NT2/D1 (cell line): ENCODE measurements at regions not wholly inside any gene's neighbourhood (a gene's known extent, or its start where the extent isn't known, plus 50 kb on each side); places are given as distances from the start of the nearest gene placed in this dataset.

ENCODE experiments used
- DNase-seq: peaks from one replicate; pipeline ENCODE4 v3.0.0-alpha.2; 2011; ENCODE audit warnings: low read depth, low spot score
- H3K27me3 ChIP-seq: 2 replicates; pipeline ENCODE4 v1.6.0; 2011; ENCODE audit warnings: mild to moderate bottlenecking; ENCODE audit not compliant: insufficient read length, insufficient read depth
- H3K36me3 ChIP-seq: 2 replicates; pipeline ENCODE4 v1.6.1; 2011; ENCODE audit warnings: mild to moderate bottlenecking, low read length, mixed read lengths; ENCODE audit not compliant: insufficient read depth, insufficient read length
- H3K4me1 ChIP-seq: 2 replicates; pipeline ENCODE4 v1.5.1; 2011; ENCODE audit not compliant: insufficient read depth, insufficient read length
- H3K4me3 ChIP-seq: 2 replicates; pipeline ENCODE4 v1.5.1; 2011; ENCODE audit warnings: low read depth; ENCODE audit not compliant: insufficient read length
- H3K9ac ChIP-seq: 2 replicates; pipeline ENCODE4 v1.6.0; 2011; ENCODE audit warnings: low read depth; ENCODE audit not compliant: insufficient read length
- H3K9me3 ChIP-seq: 2 replicates; pipeline ENCODE4 v1.5.1; 2011; ENCODE audit warnings: mild to moderate bottlenecking, low read length; ENCODE audit not compliant: insufficient read depth
- SUZ12 ChIP-seq: IDR thresholded peaks from 2 replicates; pipeline ENCODE4 v1.6.1; 2011; ENCODE audit not compliant: insufficient read length, insufficient read depth; ENCODE audit errors: extremely low read depth
- YY1 ChIP-seq: IDR thresholded peaks from 2 replicates; pipeline ENCODE4 v1.6.1; 2011; ENCODE audit not compliant: insufficient read length, insufficient read depth
- ZNF274 ChIP-seq: IDR thresholded peaks from 2 replicates; pipeline ENCODE4 v1.6.1; 2011; ENCODE audit warnings: mild to moderate bottlenecking, low read depth, low read length

GRCh38 chr1:57748719-57749118 is 324.9 kb upstream of the DAB1 start:
- DNase-seq, result no peak
- H3K27me3 ChIP-seq, result no peaks in the 10 kb centered on the region

GRCh38 chr1:57747818-57748217 is 324.0 kb upstream of the DAB1 start:
- Histone ChIP-seq H3K9ac (no peak overlapping the region), H3K4me1 (no peaks in the 10 kb centered on the region), H3K36me3 (no peaks in the 10 kb centered on the region), H3K9me3 (no peaks in the 10 kb centered on the region), H3K4me3 (no peak overlapping the region), H3K27me3 (no peaks in the 10 kb centered on the region)
- DNase-seq, result no peak
- TF ChIP-seq ZNF274 (no peak), SUZ12 (no peak), YY1 (no peak)

More at GRCh38 chr1:57748719-57749118, 324.9 kb upstream of the DAB1 start:
- no peaks in the 10 kb centered on the region for H3K4me1 ChIP-seq
- no peak overlapping the region for H3K9ac ChIP-seq
- no peaks in the 10 kb centered on the region for H3K9me3 ChIP-seq
- TF ChIP-seq ZNF274 (no peak), SUZ12 (no peak)
- H3K36me3 ChIP-seq, result no peaks in the 10 kb centered on the region
- no peak overlapping the region for H3K4me3 ChIP-seq

GRCh38 chr1:57741521-57741920 is 317.7 kb upstream of the DAB1 start:
- no peaks in the 10 kb centered on the region for H3K4me1 ChIP-seq

GRCh38 chr1:57736940-57737339 is 313.1 kb upstream of the DAB1 start:
- no peaks in the 10 kb centered on the region for H3K27me3 ChIP-seq
- DNase-seq, result no peak

More at GRCh38 chr1:57741521-57741920, 317.7 kb upstream of the DAB1 start:
- DNase-seq, result no peak
- no peak for TF ChIP-seq YY1
- TF ChIP-seq SUZ12, result no peak
- no peak for TF ChIP-seq ZNF274
- Histone ChIP-seq H3K4me3 (no peak overlapping the region), H3K27me3 (no peaks in the 10 kb centered on the region), H3K36me3 (no peaks in the 10 kb centered on the region), H3K9ac (no peak overlapping the region), H3K9me3 (no peaks in the 10 kb centered on the region)

GRCh38 chr1:57729181-57729580 is 305.3 kb upstream of the DAB1 start:
- no peaks in the 10 kb centered on the region for H3K36me3 ChIP-seq
- no peak overlapping the region for H3K9ac ChIP-seq
- H3K9me3 ChIP-seq, result no peaks in the 10 kb centered on the region
- DNase-seq, result no peak
- peaks cover 6% of the 10 kb centered on the region for H3K4me1 ChIP-seq
- H3K4me3 ChIP-seq, result no peak overlapping the region
- H3K27me3 ChIP-seq, result no peaks in the 10 kb centered on the region
- TF ChIP-seq ZNF274 (no peak), YY1 (no peak), SUZ12 (no peak)

More at GRCh38 chr1:57736940-57737339, 313.1 kb upstream of the DAB1 start:
- H3K36me3 ChIP-seq, result no peaks in the 10 kb centered on the region
- no peak for TF ChIP-seq YY1
- TF ChIP-seq SUZ12, result no peak
- no peak for TF ChIP-seq ZNF274
- H3K9ac ChIP-seq, result no peak overlapping the region
- H3K4me1 ChIP-seq, result no peaks in the 10 kb centered on the region
- H3K9me3 ChIP-seq, result no peaks in the 10 kb centered on the region
- H3K4me3 ChIP-seq, result no peak overlapping the region

GRCh38 chr1:57727121-57727520 is 303.3 kb upstream of the DAB1 start:
- Histone ChIP-seq H3K9me3 (no peaks in the 10 kb centered on the region), H3K36me3 (no peaks in the 10 kb centered on the region), H3K4me1 (peaks cover 8% of the 10 kb centered on the region), H3K4me3 (no peak overlapping the region), H3K27me3 (no peaks in the 10 kb centered on the region), H3K9ac (no peak overlapping the region)
- no peak for DNase-seq
- TF ChIP-seq ZNF274, result no peak
- TF ChIP-seq YY1, result no peak
- no peak for TF ChIP-seq SUZ12

- TF ChIP-seq YY1, result no peak
- TF ChIP-seq SUZ12, result no peak
- no peak for TF ChIP-seq ZNF274
- no peaks in the 10 kb centered on the region for H3K36me3 ChIP-seq
- DNase-seq, result no peak
- no peak overlapping the region for H3K4me3 ChIP-seq
- no peaks in the 10 kb centered on the region for H3K9me3 ChIP-seq
- H3K27me3 ChIP-seq, result no peaks in the 10 kb centered on the region
- H3K4me1 ChIP-seq, result peaks cover 8% of the 10 kb centered on the region
- H3K9ac ChIP-seq, result no peak overlapping the region
These were observed 301.5 kb upstream of the DAB1 start for GRCh38 chr1:57725318-57725717.

- no peak overlapping the region for H3K4me3 ChIP-seq
- H3K27me3 ChIP-seq, result no peaks in the 10 kb centered on the region
- DNase-seq, result no peak
- TF ChIP-seq YY1 (no peak), SUZ12 (no peak), ZNF274 (no peak)
- peaks cover 8% of the 10 kb centered on the region for H3K4me1 ChIP-seq
- no peak overlapping the region for H3K9ac ChIP-seq
- no peaks in the 10 kb centered on the region for H3K9me3 ChIP-seq
- H3K36me3 ChIP-seq, result no peaks in the 10 kb centered on the region
These were observed 300.7 kb upstream of the DAB1 start for GRCh38 chr1:57724535-57724934.
